Epithelial cell of esophagus (primary cell): ENCODE measurements at regions not wholly inside any gene's neighbourhood (a gene's known extent, or its start where the extent isn't known, plus 50 kb on each side); places are given as distances from the start of the nearest gene placed in this dataset.
A peak's percentile ranks its signal among the peaks of the same experiment; 100 is the strongest.
"Not testable (repeated sequence)": the region's sequence is repeated elsewhere in the genome, so short reads cannot be mapped to it uniquely, and the experiment has no call there.

ENCODE experiments used
- DNase-seq: peaks from one replicate; pipeline ENCODE4 v3.0.0; 2010; ENCODE audit warnings: low read depth
- H3K4me3 ChIP-seq: 2 replicates; pipeline ENCODE4 v1.5.1; 2011; ENCODE audit warnings: mild to moderate bottlenecking, low read length, control low read depth
- CTCF ChIP-seq: IDR thresholded peaks from 2 replicates; pipeline ENCODE4 v1.5.1; 2011; ENCODE audit warnings: low read depth, mild to moderate bottlenecking, low read length, control low read depth, inconsistent platforms; ENCODE audit not compliant: insufficient read depth; ENCODE audit errors: missing control alignments

GRCh38 chr4:179664430-179665027, 2222.3 kb upstream of the AGA start:
- no peak for DNase-seq
- H3K4me3 ChIP-seq: no peak overlapping the region
- no peak for TF ChIP-seq CTCF

GRCh38 chr4:179666226-179666625, 2224.0 kb upstream of the AGA start:
- no peak for TF ChIP-seq CTCF
- no peak for DNase-seq
- no peak overlapping the region for H3K4me3 ChIP-seq

GRCh38 chr4:179671609-179672008, 2229.4 kb upstream of the AGA start:
- no peak for DNase-seq
- no peak overlapping the region for H3K4me3 ChIP-seq
- no peak for TF ChIP-seq CTCF

- H3K4me3 ChIP-seq: no peak overlapping the region
- DNase-seq: no peak
- no peak for TF ChIP-seq CTCF
These were observed 2236.0 kb upstream of the AGA start for GRCh38 chr4:179678093-179678814.

GRCh38 chr4:179683661-179684060, 2241.4 kb upstream of the AGA start:
- DNase-seq: not testable (repeated sequence)

GRCh38 chr4:179692222-179692621, 2250.0 kb upstream of the AGA start:
- H3K4me3 ChIP-seq: no peak overlapping the region
- no peak for DNase-seq
- TF ChIP-seq CTCF: no peak

More at GRCh38 chr4:179683661-179684060, 2241.4 kb upstream of the AGA start:
- H3K4me3 ChIP-seq: not testable (repeated sequence)

GRCh38 chr4:179695175-179695574, 2252.9 kb upstream of the AGA start:
- DNase-seq: peak; percentile 81
- TF ChIP-seq CTCF: no peak

More at GRCh38 chr4:179695175-179695574, 2252.9 kb upstream of the AGA start:
- H3K4me3 ChIP-seq: no peak overlapping the region
